Type B pancreatic cell (in vitro differentiated cells): ENCODE measurements at regions not wholly inside any gene's neighbourhood (a gene's known extent, or its start where the extent isn't known, plus 50 kb on each side); places are given as distances from the start of the nearest gene placed in this dataset.

Source experiments
- DNase-seq: peaks from one replicate; pipeline ENCODE4 v3.0.0; 2021; ENCODE audit warnings: mixed read lengths; ENCODE audit not compliant: unreplicated experiment; ENCODE audit errors: extremely low spot score
- H3K27ac Mint-ChIP-seq: 2 replicates; pipeline ENCODE4 v1.8.0; 2021; ENCODE audit warnings: mild to moderate bottlenecking, mixed read lengths
- H3K27me3 Mint-ChIP-seq: 2 replicates; pipeline ENCODE4 v1.8.0; 2021; ENCODE audit warnings: mixed read lengths
- H3K36me3 Mint-ChIP-seq: 2 replicates; pipeline ENCODE4 v1.8.0; 2021; ENCODE audit warnings: mixed read lengths
- H3K4me1 Mint-ChIP-seq: one replicate; pipeline ENCODE4 v1.8.0; 2021; ENCODE audit warnings: mixed read lengths; ENCODE audit not compliant: unreplicated experiment
- H3K4me3 Mint-ChIP-seq: 2 replicates; pipeline ENCODE4 v1.8.0; 2021; ENCODE audit warnings: mild to moderate bottlenecking, mixed read lengths
- H3K9me3 Mint-ChIP-seq: 2 replicates; pipeline ENCODE4 v1.8.0; 2021; ENCODE audit warnings: mixed read lengths
- CTCF ChIP-seq: fragments of 200-600 bp; sonication (generic); conservative IDR thresholded peaks from 2 replicates; pipeline ENCODE4 v1.5.0; 2021; ENCODE audit warnings: antibody characterized with exemption, mild to moderate bottlenecking

- Mint-ChIP-seq H3K27ac (no peak overlapping the region), H3K36me3 (no peaks in the 10 kb centered on the region), H3K4me1 (peaks cover 2% of the 10 kb centered on the region), H3K27me3 (no peaks in the 10 kb centered on the region), H3K4me3 (no peak overlapping the region), H3K9me3 (no peaks in the 10 kb centered on the region)
- no peak for DNase-seq
- TF ChIP-seq CTCF, result no peak
Measured at GRCh38 chrX:5402461-5402860, 826.2 kb downstream of the NLGN4X start.

- Mint-ChIP-seq H3K27ac (no peak overlapping the region), H3K27me3 (no peaks in the 10 kb centered on the region), H3K36me3 (no peaks in the 10 kb centered on the region), H3K4me3 (no peak overlapping the region), H3K9me3 (no peaks in the 10 kb centered on the region), H3K4me1 (peaks cover 4% of the 10 kb centered on the region)
- DNase-seq, result no peak
- no peak for TF ChIP-seq CTCF
Measured at GRCh38 chrX:5399403-5399802, 829.3 kb downstream of the NLGN4X start.

DNA sequence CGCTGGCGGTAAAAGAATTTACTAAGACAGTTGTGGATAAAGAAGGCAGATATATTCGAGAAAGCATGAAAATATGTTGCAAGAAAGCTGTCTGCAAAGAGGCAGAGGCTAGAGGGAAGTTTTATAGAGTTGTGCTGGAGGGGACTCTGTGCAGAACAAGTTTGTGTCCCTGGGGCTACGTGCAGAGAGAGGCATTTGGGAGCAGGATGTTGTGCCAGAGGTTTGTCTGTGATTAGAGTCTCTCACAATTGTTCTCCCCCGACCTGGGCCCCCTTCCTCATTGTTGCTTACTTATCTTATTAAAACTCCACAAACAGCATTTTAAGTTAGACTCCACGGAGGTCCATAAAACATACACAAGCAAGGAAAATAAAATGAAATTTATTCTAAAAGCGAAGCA, 831.3 kb downstream of the NLGN4X start:
- Mint-ChIP-seq H3K4me1 (peaks cover 4% of the 10 kb centered on the region), H3K4me3 (no peak overlapping the region), H3K36me3 (no peaks in the 10 kb centered on the region), H3K9me3 (no peaks in the 10 kb centered on the region), H3K27me3 (no peaks in the 10 kb centered on the region), H3K27ac (no peak overlapping the region)
- no peak for TF ChIP-seq CTCF
- no peak for DNase-seq

GRCh38 chrX:5390376-5390775, 838.3 kb downstream of the NLGN4X start:
- Mint-ChIP-seq H3K27me3 (no peaks in the 10 kb centered on the region), H3K9me3 (no peaks in the 10 kb centered on the region), H3K36me3 (no peaks in the 10 kb centered on the region), H3K4me1 (no peaks in the 10 kb centered on the region), H3K27ac (no peak overlapping the region), H3K4me3 (no peak overlapping the region)
- TF ChIP-seq CTCF, result no peak
- DNase-seq, result no peak

GRCh38 chrX:5388087-5388486, 840.6 kb downstream of the NLGN4X start:
- no peaks in the 10 kb centered on the region for H3K9me3 Mint-ChIP-seq
- H3K27me3 Mint-ChIP-seq, result no peaks in the 10 kb centered on the region
- no peak overlapping the region for H3K27ac Mint-ChIP-seq
- no peaks in the 10 kb centered on the region for H3K36me3 Mint-ChIP-seq
- TF ChIP-seq CTCF, result no peak
- no peak for DNase-seq
- H3K4me3 Mint-ChIP-seq, result no peak overlapping the region
- H3K4me1 Mint-ChIP-seq, result no peaks in the 10 kb centered on the region

DNA sequence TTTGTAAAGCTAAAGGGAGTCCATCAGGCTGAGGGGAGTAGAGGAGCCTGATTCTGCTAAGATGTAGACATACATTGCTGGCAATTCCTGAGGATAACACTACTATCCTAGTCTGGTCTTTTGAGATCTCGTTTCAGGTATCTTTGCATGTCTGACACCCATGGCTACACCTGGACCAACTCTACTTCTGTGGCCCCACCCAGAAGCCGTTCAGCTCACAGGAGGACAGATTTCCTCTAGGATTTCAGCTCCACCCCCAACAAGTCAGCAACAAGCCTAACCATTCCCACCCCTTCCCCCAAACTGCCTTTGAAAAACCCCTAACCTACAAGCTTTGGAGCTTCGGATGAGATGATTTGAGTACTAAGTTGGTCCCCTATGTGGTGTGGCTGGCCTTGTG, 848.2 kb downstream of the NLGN4X start:
- Mint-ChIP-seq H3K4me3 (no peak overlapping the region), H3K36me3 (no peaks in the 10 kb centered on the region), H3K4me1 (no peaks in the 10 kb centered on the region), H3K27me3 (no peaks in the 10 kb centered on the region), H3K9me3 (no peaks in the 10 kb centered on the region), H3K27ac (no peak overlapping the region)
- DNase-seq, result no peak
- TF ChIP-seq CTCF, result no peak
